Renal cortex interstitium (tissue), 11 donors: ENCODE measurements at regions not wholly inside any gene's neighbourhood (a gene's known extent, or its start where the extent isn't known, plus 50 kb on each side); places are given as distances from the start of the nearest gene placed in this dataset.
"Not testable (repeated sequence)": the region's sequence is repeated elsewhere in the genome, so short reads cannot be mapped to it uniquely, and the experiment has no call there.

ENCODE experiments used
- DNase-seq, 11 donors: peaks; one replicate each; pipeline ENCODE4 v3.0.0-alpha.2; 2013; ENCODE audit warnings: low read depth in 9 of 11, low spot score in 4 of 11; ENCODE audit errors: extremely low read depth in 1 of 11

DNA sequence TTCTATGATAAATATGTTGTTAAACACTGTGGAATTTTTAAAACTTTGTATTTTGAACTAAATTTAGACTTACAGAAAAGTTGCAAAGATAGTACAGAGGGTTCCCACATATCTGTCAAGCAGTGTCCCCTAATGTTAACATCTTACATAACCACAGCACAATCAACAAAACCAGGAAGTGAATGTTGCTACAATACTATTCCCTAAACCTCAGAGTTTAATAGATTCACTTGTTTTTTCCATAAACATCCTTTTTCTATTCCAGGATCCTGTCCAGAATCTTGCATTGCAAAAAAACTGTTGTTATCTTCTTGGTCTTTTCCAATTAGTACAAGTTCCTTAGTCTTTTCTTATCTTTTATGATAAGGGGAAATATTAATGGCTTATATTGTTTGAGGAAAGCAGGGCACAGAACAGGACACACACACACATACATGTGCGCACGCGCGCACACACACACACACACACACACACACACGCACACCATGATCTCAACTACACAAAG lies 251.1 kb upstream of the TRIB2 start:
- no peak for DNase-seq

DNA sequence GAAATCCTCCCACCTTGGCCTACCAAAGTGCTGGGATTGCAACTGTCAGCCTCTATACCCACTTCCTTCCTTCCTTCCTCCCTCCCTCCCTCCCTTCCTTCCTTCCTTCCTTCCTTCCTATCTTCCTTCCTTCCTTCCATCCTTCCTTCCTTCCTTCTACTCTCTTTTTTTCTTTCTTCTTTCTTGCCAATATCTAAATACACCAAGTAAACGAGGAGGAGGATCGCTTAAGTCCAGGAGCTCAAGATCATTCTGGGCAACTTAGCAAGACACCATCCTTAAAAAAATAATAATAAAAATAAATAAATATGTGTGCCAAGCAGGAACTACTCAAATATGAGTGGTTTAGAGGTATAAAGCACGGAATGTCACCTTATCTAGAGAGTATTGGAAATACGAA lies 249.4 kb upstream of the TRIB2 start:
- DNase-seq = no peak

DNA sequence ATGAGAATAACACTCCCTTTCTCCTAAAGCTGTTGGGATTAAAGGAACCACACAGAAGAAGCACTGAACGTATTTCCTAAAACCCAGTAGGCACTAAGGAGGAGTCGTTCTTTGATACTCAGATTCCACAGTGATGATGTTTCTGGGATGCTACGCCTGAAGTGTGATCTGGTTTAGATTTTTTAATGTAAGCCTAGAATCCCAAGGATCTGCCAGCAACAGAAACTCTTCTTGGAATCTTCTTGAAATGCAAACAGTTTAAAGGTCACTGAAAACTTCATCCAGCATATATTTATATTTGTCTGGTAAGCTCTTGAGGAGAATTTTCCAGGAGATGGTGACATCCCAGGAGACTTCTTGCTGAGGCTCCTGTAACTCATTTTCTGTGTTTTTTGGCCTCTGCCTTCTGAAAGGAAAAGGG lies 247.6 kb upstream of the TRIB2 start:
- no peak for DNase-seq

DNA sequence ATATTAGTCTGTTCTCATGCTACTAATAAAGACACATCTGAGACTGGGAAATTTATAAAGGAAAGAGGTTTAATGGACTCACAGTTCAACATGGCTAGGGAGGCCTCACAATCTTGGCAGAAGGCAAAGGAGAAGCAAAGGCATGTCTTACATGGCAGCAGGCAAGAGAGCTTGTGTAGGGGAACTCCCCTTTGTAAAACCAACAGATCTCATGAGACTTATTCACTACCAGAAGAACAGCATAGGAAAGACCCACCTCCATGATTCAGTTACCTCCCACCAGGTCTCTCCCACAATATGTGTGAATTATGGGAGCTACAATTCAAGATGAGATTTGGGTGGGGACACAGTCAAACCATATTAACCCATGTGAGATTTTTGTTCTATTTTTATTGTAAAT lies 244.5 kb upstream of the TRIB2 start:
- DNase-seq = not testable (repeated sequence)

DNA sequence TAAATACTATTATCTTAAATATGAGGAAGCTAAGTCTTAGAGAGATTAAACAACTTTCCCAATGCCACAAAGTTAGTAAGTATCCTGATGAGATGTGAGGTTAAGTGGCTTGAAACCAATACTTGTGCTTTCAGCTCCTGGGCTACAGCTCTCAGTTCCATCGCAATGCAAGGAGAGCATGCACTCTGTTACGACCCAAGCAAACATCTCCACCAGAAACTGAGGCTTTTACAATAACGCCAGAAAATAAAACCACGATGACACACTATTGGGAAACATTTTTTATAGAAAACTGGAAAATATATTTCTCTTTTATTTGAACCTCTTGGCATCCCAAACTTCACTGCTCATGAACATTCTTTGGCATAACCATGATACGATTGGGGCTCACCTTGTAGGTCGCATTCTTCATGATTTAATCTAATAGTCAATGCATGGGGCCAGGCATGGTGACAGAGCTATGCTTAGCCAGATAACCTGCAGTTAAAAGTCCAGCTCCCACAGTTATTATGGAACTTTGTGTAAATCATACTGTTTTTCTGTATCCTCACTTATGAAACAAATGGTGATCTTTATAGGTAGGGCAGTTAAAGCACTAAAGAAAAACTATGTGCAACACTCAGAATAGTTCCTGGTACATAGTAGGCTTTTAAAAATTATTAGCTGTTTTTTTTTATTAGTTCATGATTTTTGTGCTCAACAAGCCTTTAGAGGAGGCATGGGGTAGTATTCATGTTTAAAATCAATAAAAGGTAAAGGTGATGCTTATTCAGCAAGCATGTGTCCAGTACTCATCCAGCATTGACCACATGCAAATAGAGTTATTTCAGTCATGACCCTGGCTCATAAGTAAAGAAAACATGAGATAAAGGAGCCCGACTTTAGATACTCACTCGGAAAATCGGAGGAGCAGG lies 238.3 kb upstream of the TRIB2 start:
- DNase-seq = no peak

DNA sequence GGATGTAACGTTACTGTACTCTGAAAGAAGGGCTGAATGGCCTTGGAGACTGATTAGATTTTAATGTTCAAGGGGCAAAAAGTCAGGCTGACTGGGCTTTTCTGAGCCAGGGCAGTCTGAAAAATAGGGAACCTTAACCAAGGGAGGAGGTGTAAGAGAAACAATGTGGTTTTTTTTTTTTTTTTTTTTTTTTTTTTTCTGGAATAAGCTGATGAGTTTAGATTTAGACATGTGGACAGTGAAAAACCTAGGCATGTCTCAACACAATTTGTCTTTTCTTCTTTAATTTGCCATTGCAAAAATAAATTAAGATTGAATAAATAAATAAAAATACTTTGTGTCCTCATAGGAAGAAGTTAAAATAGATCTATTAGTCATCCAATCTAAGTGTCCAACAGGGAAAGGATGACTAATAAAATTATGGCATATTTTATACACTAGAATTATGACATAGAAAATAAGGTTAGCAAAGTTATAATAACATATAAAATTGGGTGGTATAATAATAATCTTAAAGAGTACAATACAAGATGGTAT lies 237.6 kb upstream of the TRIB2 start:
- no peak for DNase-seq

DNA sequence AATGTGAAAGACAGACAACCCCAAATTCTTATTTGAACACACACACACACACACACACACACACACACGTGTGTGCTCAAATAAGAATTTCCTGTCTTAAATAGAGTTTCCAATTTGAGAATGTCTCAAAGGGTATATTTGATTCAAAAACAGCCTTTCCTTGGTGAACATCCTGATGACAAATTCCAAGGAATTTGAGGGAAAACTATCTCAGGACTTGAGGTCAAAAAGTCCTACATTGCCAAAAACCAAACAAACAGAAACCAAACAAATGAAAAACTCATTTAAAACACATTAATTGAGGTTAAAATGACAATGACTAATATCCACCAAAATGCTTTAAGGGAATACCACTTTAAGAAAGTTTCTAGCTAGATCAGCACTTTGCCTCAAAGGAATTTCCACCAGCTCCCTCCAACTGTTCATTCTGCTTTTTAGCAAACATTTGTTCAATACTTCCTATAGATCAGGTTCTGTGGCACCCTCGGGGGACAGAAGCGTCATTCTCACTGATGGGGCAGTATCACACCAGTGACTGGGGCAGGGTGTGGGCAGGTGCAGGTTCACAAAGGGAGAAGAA lies 232.1 kb upstream of the TRIB2 start:
- DNase-seq = no peak

DNA sequence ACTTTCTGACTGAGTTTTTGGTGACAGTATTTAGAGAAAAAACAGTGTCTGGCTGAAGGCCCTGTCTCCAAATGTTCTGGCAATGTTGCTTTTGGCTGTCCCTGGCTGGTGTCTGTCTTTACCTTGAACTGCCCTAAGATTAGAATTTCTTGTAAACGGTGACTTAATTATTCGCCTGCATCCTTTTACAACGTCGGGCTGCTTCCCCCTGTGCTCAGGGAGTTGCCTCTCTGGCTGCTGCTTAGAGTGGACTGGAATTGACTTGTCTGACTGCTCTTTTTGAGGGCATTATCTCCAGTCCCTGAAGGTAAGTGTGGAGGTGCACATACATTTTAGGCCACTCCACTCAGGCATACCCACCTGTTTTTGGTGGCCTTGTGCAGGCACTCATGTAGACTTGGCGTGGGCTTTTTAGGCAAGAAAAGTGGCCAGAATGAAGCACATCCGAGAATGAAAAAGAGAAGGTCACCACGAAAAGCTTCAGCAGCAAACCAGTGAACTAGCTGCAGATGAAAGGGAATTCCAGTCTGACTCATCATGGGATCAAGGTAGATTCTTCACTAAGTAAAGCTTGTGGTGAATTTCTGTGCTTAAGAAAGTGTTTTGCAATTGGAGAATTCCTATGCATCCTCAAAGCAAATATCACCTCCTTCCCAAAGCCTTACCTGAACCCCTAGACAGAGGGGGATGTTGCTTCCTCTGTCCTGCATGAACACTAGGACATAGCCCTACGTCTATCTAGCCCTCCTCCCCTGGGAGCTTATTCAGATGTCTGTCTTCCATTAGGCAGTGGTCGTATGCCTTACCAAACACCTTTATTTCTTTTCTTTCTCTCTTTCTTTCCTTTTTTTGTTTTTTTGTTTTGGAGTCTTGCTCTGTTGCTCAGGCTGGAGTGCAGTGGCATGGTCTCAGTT lies 230.3 kb upstream of the TRIB2 start:
- no peak for DNase-seq

DNA sequence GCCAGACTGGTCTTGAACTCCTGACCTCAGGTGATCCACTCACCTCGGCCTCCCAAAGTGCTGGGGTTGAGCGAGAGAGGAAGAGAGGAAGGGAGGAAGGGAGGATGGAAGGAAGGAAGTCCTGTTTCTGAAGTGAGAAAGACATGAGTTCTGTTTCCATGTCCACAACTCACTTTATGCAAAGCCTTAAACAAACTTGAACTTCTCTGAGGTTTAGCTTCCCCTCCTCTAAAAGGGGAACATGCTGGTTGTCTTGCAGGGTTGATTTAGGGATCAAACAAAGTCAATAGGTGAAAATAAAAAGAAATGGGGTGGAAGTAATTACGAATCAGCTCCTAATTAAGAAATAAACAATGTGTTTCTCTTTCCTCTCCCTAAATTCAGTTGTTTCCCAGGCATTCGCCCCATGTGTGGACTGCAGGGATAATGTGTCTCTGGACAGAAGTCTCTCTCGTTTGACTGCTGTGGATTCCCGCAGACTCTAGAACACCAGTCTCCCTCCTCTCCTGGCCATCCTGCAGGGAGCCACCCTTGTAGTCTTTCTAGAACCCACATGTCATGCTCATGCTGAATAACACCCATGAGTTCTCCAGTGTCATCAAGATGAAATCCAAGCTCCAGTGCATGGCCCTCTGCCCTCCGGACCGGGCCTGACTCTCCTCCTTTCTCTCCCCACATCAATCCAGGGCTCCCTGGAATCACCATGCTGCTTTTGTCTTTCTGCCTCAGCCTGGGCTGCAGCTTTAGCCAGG lies 229.3 kb upstream of the TRIB2 start:
- DNase-seq = no peak

DNA sequence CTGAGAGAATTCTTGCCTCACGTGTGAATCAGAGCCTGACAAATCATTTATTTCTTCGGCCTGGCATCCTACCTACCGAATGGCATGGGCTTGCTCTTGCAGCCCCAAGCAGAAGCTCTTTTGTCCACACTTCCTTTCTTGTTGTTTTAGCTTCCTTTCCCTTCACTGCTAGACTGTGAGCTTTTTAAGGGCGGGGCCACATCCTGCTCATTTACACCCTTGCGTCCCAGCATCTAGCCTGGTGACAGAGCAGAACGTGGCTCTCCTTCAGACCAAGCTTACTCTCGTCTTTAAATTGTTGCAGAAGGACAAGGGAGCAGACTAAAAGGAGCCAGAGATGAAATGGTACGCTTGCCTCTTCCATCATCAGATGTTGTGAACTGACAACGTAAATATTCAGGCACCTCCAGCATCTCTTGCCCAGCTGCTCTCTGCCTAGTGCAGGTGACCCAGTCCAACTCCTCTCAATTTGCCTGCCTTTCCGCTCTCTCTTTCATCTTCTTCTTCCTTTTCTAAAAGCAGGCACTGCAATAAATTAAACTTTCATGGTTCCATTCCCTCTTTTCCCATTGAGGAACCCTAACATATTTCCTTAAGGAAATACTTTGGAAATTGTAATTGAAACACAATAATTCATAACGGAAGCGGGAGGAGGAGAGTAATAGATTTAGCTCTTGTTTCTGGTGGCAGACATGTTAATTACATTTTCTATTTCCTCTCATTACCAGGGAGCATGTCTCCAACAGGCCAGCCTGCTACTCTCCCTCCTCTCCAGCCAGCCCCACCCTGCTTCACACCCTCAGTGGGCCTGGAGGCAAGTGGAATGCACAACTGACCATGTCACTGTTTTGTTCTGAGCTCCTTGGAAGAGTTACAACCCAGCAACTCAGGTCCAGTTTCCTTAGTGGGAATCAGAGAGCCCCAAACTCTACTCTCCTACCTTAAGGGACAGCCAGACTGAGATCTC lies 228.1 kb upstream of the TRIB2 start:
- no peak for DNase-seq

DNA sequence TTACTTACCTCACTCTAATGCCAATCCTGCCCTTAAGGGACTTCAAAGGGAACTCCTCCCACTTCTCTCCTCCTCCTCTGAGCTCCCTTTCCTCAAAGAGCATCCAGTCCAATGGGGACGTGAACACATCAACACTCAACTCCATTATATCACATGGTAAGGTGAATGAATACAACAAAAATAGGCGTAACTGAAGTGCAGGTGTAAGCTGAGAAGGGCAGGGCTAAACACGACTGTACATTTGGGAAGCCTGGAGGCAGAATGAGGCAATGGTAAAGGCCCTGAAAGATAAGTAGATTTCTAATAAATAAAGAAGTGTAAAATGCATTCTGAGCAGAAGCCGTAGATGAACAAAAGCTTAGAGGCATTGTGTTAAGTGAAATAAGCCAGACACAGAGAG lies 226.1 kb upstream of the TRIB2 start:
- DNase-seq = no peak

DNA sequence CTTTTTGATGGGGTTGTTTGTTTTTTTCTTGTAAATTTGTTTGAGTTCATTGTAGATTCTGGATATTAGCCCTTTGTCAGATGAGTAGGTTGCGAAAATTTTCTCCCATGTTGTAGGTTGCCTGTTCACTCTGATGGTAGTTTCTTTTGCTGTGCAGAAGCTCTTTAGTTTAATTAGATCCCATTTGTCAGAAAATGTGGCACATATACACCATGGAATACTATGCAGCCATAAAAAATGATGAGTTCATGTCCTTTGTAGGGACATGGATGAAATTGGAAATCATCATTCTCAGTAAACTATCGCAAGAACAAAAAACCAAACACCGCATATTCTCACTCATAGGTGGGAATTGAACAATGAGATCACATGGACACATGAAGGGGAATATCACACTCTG lies 224.4 kb upstream of the TRIB2 start:
- not testable (repeated sequence) for DNase-seq

DNA sequence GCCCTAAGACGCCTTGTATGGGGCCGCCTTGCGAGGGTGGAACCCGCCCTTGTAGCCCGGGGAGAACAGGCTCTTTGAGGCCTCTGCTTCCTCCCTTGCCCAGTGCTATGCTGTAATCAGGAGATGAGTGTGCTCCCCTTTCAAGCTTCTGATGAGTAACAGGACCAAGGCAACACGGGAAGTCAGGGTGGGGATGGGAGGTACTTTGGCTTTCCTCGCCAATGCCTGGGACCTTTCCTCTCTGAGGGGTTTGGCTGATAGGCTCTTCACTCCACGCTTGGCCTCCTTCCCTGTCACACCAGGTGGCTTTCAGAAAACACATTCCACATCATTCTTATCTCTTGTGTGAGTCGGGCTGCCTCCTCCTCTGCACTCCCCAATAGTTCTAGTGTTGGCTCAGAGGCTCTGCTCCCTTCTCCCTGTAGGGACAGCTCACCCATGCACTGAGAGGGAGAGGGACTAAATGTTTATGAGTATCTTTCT lies 223.7 kb upstream of the TRIB2 start:
- no peak for DNase-seq

DNA sequence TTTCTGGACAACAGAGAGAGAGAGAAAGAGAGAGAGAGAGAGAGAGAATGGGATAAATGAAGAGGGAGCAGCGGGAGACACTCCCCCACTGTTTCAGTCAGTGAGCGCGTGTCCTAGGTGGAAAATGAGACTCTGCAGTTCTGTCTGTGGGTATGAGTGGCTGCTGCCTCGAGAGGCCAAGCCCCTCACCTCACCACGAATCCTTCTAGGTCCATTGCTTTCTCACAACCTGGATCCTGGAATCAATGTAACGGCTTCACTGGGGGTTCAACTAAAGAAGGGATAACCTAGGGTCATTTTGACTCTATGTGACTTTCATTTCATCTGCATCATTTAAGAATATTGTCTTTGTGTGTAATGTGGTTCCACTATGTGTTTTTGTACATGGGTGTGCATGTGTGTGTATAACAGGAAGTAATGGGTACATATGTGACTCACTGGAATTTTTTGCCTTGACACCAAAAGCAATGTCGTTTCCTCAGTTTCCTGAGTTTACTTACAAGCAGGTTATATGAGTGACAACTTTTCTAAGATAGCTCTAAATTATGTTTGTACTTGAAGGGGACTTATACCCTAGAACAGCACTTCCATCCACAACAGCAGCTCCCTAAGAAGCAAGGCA lies 221.4 kb upstream of the TRIB2 start:
- DNase-seq = no peak

DNA sequence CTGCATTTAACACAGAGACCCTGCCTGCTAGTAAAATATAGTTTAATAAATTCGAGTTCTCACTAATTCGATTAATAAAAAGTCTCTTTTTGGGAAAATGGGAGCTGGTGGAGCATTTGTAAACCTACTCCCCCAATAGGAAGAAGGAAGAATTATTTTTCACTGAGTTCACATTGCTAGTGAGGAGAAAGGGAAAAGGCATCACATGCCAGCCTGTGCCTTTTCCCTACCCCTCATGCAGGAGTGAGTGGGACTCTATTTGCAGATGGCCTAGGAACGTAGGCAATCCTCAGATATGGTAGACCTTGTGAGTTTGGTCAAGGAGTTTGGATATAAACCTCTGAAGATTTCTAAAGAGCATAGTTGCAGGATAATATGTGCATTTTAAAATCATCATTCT lies 218.4 kb upstream of the TRIB2 start:
- no peak for DNase-seq

DNA sequence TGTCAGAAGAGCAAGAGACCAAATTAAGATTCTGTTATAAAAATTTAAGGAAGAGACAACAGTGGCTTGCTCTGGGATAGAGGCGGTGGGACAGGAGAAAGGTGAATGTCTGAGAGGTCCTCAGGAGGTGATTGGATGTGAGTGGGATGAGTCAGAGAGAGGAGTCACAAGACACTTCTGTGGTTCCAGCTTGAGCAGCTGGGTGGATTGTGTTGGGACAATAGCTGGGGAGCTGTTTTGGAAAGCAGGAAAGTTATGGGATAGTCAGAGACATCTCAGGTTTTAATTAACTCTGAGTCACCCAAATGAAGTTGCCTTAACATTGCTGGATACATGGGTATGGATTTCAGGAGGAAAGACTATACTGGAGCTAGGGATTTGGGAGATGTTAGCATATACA lies 218.0 kb upstream of the TRIB2 start:
- DNase-seq = no peak

DNA sequence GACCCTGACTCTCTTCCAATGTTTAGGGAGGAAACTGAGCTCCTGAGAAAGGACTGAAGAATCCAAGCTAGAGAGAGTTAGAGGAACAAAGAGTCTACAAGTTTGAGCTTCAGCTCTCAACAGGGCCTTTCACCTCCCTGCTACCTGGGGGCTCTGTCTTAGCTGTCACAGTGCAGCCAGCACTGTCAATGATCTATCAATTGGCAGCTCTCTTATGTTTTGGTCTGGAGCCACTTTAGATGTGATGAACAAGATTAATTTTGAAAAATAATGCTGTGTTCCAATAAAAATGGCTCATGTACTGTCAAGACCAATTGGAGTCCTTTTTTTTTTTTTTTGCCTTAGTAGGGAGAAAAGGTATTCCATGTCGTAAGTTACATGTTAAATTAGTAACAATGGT lies 215.8 kb upstream of the TRIB2 start:
- DNase-seq = no peak
